Lung (tissue), 11 donors: ENCODE measurements at regions not wholly inside any gene's neighbourhood (a gene's known extent, or its start where the extent isn't known, plus 50 kb on each side); places are given as distances from the start of the nearest gene placed in this dataset.

ENCODE experiments used
- ATAC-seq: fragments of 200-7000 bp; cut with Tn5 transposase; one replicate; pipeline ENCODE4 v1.9.1; 2020; ENCODE audit warnings: moderate number of reproducible peaks; ENCODE audit not compliant: insufficient read depth, low FRiP score
- DNase-seq, 3 donors: peaks; one replicate each; pipeline ENCODE4 v3.0.0-alpha.2; 2013 to 2017
- H3K27ac ChIP-seq, 2 donors: one replicate each; pipeline ENCODE4 v1.5.1; 2013; ENCODE audit warnings: mild to moderate bottlenecking in 2 of 2, moderate library complexity in 2 of 2, control low read depth in 1 of 2, inconsistent platforms in 1 of 2, low read depth in 1 of 2, low read length in 1 of 2
- H3K27me3 ChIP-seq, 3 donors: one replicate each; pipeline ENCODE4 v1.5.1; 2013; ENCODE audit warnings: low read length in 2 of 3; ENCODE audit not compliant: control insufficient read depth in 3 of 3, insufficient read depth in 3 of 3
- H3K36me3 ChIP-seq, 4 donors: one replicate each; pipeline ENCODE4 v1.5.1; 2013; ENCODE audit warnings: low read length in 4 of 4, mild to moderate bottlenecking in 1 of 4, moderate library complexity in 1 of 4; ENCODE audit not compliant: control insufficient read depth in 4 of 4, insufficient read depth in 4 of 4
- H3K4me1 ChIP-seq, 5 donors: one replicate each; pipeline ENCODE4 v1.5.1; 2013; ENCODE audit warnings: low read length in 5 of 5, mild to moderate bottlenecking in 2 of 5, moderate library complexity in 1 of 5; ENCODE audit not compliant: control insufficient read depth in 5 of 5, insufficient read depth in 5 of 5
- H3K4me3 ChIP-seq: one replicate; pipeline ENCODE4 v1.5.1; 2013; ENCODE audit warnings: mild to moderate bottlenecking, control low read depth, moderate library complexity
- H3K9ac ChIP-seq, 2 donors: one replicate each; pipeline ENCODE4 v1.5.1; 2013; ENCODE audit warnings: low read length in 2 of 2, control low read depth in 1 of 2; ENCODE audit not compliant: insufficient read depth in 1 of 2
- H3K9me3 ChIP-seq, 4 donors: one replicate each; pipeline ENCODE4 v1.5.1; 2013; ENCODE audit warnings: low read length in 3 of 4, mild to moderate bottlenecking in 1 of 4, moderate library complexity in 1 of 4; ENCODE audit not compliant: control insufficient read depth in 4 of 4, insufficient read depth in 3 of 4
- WGBS, 2 donors: extraction: QIAGEN DNeasy Blood & Tissue Kit; methylation state at CpG; one replicate each; pipeline ENCODE4 v1.1.7; 2013; 5-methylcytosine and 5-hydroxymethylcytosine counted together
- TF ChIP-seq, protein P1 (sequence below): IDR thresholded peaks from 2 replicates; pipeline ENCODE4 v1.5.1; 2012; ENCODE audit warnings: mild to moderate bottlenecking; ENCODE audit errors: control extremely low read depth, extremely low read depth
- donor health status: control.
- donor health status: control.
- donor health status: Bipolar disorder and iron deficiency.
- donor health status: healthy.
- donor health status: DM: yes; HTN: yes; CAD: no.

DNA sequence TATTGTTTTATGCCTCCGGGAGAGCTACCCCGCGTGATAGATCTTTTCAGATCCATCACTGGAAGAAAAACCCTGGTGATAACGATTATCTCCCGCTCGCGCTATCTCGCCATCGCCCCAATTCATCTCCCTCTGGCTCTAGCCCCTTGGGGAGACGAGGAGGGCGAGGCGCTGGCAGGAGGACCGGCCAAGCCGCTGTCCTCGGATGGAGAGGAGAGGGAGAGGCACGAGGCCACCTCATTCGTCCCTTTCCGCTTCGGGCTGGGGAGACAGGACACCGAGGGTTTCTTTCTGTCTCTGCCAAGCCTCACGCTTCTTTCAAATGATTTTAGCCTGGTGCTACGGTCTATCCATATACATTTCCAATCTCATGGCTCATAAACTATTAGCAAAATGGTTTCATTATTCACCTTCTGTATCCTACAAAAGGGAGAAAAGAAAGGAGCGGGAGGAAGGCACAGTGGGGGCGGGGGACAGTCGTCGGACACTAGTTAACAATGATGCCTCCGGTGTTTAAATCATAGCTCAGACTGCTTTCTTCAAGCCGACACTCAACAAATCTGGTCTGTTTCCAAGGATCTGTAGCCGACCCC, 415.0 kb upstream of the ESRRG start:
- peaks cover 0 to 45% (median 9%) of the 10 kb centered on the region in 5 donors for H3K4me1 ChIP-seq
- no peak overlapping the region for H3K4me3 ChIP-seq
- DNase-seq (peak; percentile 11 to 23 (median 14)), ATAC-seq (no peak)
- H3K27ac ChIP-seq: no peak overlapping the region
- 5 to 11% methylated on average over 29 of the region's 29 CpGs for WGBS, 2 donors
- no peaks in the 10 kb centered on the region for H3K36me3 ChIP-seq
- TF ChIP-seq, protein P1, sequence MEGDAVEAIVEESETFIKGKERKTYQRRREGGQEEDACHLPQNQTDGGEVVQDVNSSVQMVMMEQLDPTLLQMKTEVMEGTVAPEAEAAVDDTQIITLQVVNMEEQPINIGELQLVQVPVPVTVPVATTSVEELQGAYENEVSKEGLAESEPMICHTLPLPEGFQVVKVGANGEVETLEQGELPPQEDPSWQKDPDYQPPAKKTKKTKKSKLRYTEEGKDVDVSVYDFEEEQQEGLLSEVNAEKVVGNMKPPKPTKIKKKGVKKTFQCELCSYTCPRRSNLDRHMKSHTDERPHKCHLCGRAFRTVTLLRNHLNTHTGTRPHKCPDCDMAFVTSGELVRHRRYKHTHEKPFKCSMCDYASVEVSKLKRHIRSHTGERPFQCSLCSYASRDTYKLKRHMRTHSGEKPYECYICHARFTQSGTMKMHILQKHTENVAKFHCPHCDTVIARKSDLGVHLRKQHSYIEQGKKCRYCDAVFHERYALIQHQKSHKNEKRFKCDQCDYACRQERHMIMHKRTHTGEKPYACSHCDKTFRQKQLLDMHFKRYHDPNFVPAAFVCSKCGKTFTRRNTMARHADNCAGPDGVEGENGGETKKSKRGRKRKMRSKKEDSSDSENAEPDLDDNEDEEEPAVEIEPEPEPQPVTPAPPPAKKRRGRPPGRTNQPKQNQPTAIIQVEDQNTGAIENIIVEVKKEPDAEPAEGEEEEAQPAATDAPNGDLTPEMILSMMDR: no peak
- peaks cover 0 to 9% (median 0%) of the 10 kb centered on the region in 4 donors for H3K9me3 ChIP-seq
- peaks cover 23 to 87% (median 70%) of the 10 kb centered on the region in 3 donors for H3K27me3 ChIP-seq
- H3K9ac ChIP-seq: no peak overlapping the region

DNA sequence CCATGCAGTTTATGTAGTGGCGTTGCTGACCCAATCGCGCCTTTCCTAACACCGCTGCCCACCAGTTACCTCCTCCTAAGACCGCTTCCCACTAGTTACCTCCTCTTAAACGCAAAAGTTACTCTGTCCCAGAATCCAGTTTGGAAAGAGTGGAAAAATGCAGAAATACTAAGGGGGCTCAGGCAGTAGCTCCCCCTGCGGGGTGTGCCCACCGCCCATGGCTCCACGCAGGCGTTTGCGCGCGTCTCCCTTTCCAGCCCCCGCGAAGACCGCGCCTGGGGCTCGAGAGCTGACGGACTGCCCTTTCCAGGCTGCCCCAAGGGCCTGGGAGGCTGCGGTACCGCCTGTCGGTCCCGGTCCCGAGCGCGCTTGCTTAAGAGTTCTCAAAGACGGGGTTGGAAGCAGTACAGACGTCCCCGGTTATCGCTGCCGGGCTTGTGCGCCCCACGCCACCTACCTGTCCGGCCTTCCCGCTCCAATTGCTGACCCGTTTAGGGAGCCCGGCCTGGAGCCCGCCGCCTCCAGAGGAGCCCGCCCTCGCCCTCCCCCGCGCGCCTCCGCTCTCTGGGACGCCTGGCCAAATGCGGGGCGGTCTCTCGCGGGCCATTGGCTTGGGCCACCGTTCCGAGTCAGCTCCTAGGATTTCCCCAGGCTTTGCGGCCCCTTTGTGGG, 414.1 kb upstream of the ESRRG start:
- H3K4me1 ChIP-seq: peaks cover 0 to 45% (median 9%) of the 10 kb centered on the region in 5 donors
- H3K36me3 ChIP-seq: no peaks in the 10 kb centered on the region
- TF ChIP-seq, protein P1: no peak
- no peak overlapping the region for H3K9ac ChIP-seq
- H3K9me3 ChIP-seq: peaks cover 0 to 11% (median 0%) of the 10 kb centered on the region in 4 donors
- H3K27ac ChIP-seq: no peak overlapping the region
- DNase-seq (peak; percentile 7 to 22 (median 17)), ATAC-seq (no peak)
- no peak overlapping the region for H3K4me3 ChIP-seq
- WGBS, 2 donors: 5 to 10% methylated on average over 53 of the region's 53 CpGs
- peaks cover 27 to 93% (median 73%) of the 10 kb centered on the region in 3 donors for H3K27me3 ChIP-seq

DNA sequence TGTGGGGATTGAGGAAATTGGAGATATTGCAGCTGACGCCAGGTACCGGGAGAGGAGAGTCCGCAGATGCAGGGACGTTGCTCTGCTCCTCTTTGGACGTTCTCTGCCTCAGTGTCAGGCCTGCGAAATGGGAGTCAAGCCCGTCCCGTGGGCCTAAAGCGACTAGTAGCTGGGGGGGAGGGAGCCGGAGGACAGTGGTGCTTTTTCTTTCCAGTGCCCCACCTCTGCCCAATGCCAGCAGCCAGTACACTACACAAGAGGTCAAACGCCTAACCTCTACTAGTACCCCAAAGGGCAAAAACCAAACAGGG, 413.6 kb upstream of the ESRRG start:
- ATAC-seq (no peak), DNase-seq (no peak)
- Histone ChIP-seq H3K36me3 (no peaks in the 10 kb centered on the region), H3K9me3 (peaks cover 0 to 11% (median 0%) of the 10 kb centered on the region in 4 donors), H3K4me1 (peaks cover 0 to 45% (median 9%) of the 10 kb centered on the region in 5 donors), H3K27ac (no peak overlapping the region), H3K4me3 (no peak overlapping the region), H3K27me3 (peaks cover 27 to 97% (median 71%) of the 10 kb centered on the region in 3 donors), H3K9ac (no peak overlapping the region)
- 6 to 19% methylated on average over 11 of the region's 11 CpGs for WGBS, 2 donors
- TF ChIP-seq, protein P1: no peak
